ENCODE measurements at regions not wholly inside any gene's neighbourhood (a gene's known extent, or its start where the extent isn't known, plus 50 kb on each side); places are given as distances from the start of the nearest gene placed in this dataset.
A peak's percentile ranks its signal among the peaks of the same experiment; 100 is the strongest.

DNA sequence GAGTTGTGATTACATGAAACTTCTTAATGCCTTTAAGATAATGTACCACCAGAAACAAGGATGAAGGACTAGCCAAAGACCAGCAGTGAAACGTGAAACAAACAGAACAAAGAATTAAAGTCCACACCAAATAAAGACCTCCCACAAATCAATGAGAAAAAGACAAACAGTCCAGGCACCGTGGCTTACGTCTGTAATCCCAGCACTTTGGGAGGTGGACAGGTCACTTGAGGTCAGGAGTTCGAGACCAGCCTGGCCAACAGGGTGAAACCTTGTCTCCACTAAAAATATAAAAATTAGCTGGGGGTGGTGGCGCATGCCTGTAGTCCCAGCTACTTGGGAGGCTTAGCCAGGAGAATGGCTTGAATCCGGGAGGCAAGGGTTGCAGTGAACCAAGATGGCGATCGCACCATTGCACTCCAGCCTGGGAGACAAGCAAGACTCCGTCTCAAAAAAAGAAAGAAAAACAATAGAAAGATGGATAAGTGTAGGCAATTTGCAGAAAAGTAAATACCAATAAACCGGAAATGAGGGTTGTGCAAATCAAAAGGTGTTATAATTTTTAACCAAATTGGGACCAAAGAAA, 167.8 kb upstream of the GRK3 start:
- TF ChIP-seq MAX (IDR thresholded peaks at IDR 0.05) (peak; percentile 34), HNF4A (conservative IDR thresholded peaks at IDR 0.05) (peak; percentile 86 to 87), CTCF (IDR thresholded peaks at IDR 0.05; ENCODE audit: low read depth, low read length, missing input control) (no peak)
